ENCODE measurements at regions not wholly inside any gene's neighbourhood (a gene's known extent, or its start where the extent isn't known, plus 50 kb on each side); places are given as distances from the start of the nearest gene placed in this dataset.

DNA sequence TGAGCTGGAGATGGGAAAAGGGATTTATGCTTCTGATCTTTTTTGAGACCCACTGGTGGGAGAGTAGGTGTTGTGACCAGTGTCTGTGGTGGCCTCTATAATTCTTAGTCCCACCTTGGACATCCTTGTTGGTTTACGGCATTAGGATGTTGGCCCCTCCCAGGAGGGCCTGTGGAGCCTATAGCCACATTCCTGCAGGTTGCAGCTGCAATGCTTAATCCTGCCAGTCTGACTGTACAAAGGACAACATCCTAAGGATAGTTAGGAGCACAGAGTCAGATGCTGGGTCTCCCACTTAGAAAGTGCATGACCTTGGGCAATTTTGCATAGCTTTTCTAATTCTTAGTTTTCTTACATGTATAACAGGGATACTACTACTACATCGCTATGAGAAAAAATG lies 150.9 kb upstream of the SLC38A2 start:
- no peak for TF ChIP-seq EZH2 (IDR thresholded peaks at IDR 0.05; ENCODE audit: borderline replicate concordance, low read length)
- TF ChIP-seq, protein P1, sequence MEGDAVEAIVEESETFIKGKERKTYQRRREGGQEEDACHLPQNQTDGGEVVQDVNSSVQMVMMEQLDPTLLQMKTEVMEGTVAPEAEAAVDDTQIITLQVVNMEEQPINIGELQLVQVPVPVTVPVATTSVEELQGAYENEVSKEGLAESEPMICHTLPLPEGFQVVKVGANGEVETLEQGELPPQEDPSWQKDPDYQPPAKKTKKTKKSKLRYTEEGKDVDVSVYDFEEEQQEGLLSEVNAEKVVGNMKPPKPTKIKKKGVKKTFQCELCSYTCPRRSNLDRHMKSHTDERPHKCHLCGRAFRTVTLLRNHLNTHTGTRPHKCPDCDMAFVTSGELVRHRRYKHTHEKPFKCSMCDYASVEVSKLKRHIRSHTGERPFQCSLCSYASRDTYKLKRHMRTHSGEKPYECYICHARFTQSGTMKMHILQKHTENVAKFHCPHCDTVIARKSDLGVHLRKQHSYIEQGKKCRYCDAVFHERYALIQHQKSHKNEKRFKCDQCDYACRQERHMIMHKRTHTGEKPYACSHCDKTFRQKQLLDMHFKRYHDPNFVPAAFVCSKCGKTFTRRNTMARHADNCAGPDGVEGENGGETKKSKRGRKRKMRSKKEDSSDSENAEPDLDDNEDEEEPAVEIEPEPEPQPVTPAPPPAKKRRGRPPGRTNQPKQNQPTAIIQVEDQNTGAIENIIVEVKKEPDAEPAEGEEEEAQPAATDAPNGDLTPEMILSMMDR (IDR thresholded peaks at IDR 0.05; ENCODE audit: low read length), result no peak

DNA sequence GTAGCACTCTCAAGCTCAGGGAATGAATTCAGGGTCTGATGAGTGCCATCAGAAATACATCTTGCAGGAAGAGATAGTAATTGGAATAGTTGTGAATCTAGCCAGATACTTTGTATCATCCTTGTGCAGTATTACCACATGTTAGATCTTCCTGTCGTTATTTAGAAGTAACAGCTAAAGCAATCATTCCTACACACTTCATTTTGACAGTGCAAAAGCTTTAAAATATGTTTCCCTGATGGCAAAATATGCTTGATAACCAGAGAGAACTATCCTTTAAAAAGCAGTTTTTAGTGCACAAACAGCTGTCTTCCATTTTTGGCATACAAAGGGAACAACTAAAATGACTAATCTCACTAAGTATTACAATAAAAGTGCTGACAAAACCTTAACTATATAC lies 149.5 kb upstream of the SLC38A2 start:
- no peaks in the 10 kb centered on the region for H3K36me3 ChIP-seq (ENCODE audit: insufficient read depth, low read length)
- no peaks in the 10 kb centered on the region for H3K79me2 ChIP-seq (ENCODE audit: insufficient read depth, low read length)
- H3K9me3 ChIP-seq (ENCODE audit: low read length), result no peaks in the 10 kb centered on the region
- no peak overlapping the region for H3K4me3 ChIP-seq (ENCODE audit: low read depth, low read length, poor library complexity, severe bottlenecking)
- no peak overlapping the region for H3K4me2 ChIP-seq (ENCODE audit: low read length)
- H3K27me3 ChIP-seq (ENCODE audit: insufficient read depth, low read length), result no peaks in the 10 kb centered on the region
- TF ChIP-seq EZH2 (IDR thresholded peaks at IDR 0.05; ENCODE audit: borderline replicate concordance, low read length), result no peak
- TF ChIP-seq, protein P1 (IDR thresholded peaks at IDR 0.05; ENCODE audit: low read length), result no peak
- H3K4me1 ChIP-seq (ENCODE audit: insufficient read depth, low read length, severe bottlenecking), result no peaks in the 10 kb centered on the region
- no peak overlapping the region for H2AFZ ChIP-seq (ENCODE audit: low read length)
- no peak overlapping the region for H3K27ac ChIP-seq (ENCODE audit: low read depth, low read length, poor library complexity, severe bottlenecking)
- H3F3A ChIP-seq (ENCODE audit: insufficient read depth, low read length), result no peaks in the 10 kb centered on the region
- no peak overlapping the region for H3K9ac ChIP-seq (ENCODE audit: low read length)
- H3K9me2 ChIP-seq (ENCODE audit: low read depth, low read length), result no peaks in the 10 kb centered on the region
- H4K20me1 ChIP-seq (ENCODE audit: insufficient read depth, low read length), result no peaks in the 10 kb centered on the region

More for the DNA sequence above, 150.9 kb upstream of the SLC38A2 start:
- no peak overlapping the region for H3K27ac ChIP-seq (ENCODE audit: low read depth, low read length, poor library complexity, severe bottlenecking)
- no peak overlapping the region for H2AFZ ChIP-seq (ENCODE audit: low read length)
- H3F3A ChIP-seq (ENCODE audit: insufficient read depth, low read length), result no peaks in the 10 kb centered on the region
- H4K20me1 ChIP-seq (ENCODE audit: insufficient read depth, low read length), result no peaks in the 10 kb centered on the region
- H3K9ac ChIP-seq (ENCODE audit: low read length), result no peak overlapping the region
- no peak overlapping the region for H3K4me2 ChIP-seq (ENCODE audit: low read length)
- no peaks in the 10 kb centered on the region for H3K9me2 ChIP-seq (ENCODE audit: low read depth, low read length)
- H3K36me3 ChIP-seq (ENCODE audit: insufficient read depth, low read length), result no peaks in the 10 kb centered on the region
- H3K4me3 ChIP-seq (ENCODE audit: low read depth, low read length, poor library complexity, severe bottlenecking), result no peak overlapping the region
- no peaks in the 10 kb centered on the region for H3K4me1 ChIP-seq (ENCODE audit: insufficient read depth, low read length, severe bottlenecking)
- no peaks in the 10 kb centered on the region for H3K79me2 ChIP-seq (ENCODE audit: insufficient read depth, low read length)
- no peaks in the 10 kb centered on the region for H3K27me3 ChIP-seq (ENCODE audit: insufficient read depth, low read length)
- H3K9me3 ChIP-seq (ENCODE audit: low read length), result no peaks in the 10 kb centered on the region

DNA sequence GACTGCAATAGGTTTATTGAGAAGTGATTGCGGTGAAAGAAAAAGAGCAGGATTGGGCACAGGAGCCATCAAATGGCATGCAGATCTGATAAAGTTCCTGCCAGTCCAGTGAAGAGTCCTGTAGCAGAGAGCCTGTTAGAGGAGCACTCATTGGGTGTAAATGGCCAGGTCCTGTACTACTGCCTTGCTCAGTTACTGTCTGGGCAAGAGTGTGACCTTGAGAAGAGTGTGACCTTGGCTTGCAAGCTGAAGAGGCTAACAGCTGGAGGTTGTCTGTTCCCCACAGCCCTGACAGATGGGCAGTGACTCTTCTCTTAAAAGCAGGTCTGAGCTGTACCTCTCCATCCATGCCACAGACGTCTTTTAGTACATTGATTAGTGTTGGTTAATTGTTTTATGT lies 148.6 kb upstream of the SLC38A2 start:
- Histone ChIP-seq H3K4me3 (ENCODE audit: low read depth, low read length, poor library complexity, severe bottlenecking) (no peak overlapping the region), H3K9ac (ENCODE audit: low read length) (no peak overlapping the region), H3K4me1 (ENCODE audit: insufficient read depth, low read length, severe bottlenecking) (no peaks in the 10 kb centered on the region), H3K27me3 (ENCODE audit: insufficient read depth, low read length) (no peaks in the 10 kb centered on the region), H3K9me2 (ENCODE audit: low read depth, low read length) (no peaks in the 10 kb centered on the region), H3K79me2 (ENCODE audit: insufficient read depth, low read length) (no peaks in the 10 kb centered on the region), H3K4me2 (ENCODE audit: low read length) (no peak overlapping the region), H3K36me3 (ENCODE audit: insufficient read depth, low read length) (no peaks in the 10 kb centered on the region), H3K9me3 (ENCODE audit: low read length) (no peaks in the 10 kb centered on the region), H3F3A (ENCODE audit: insufficient read depth, low read length) (no peaks in the 10 kb centered on the region), H3K27ac (ENCODE audit: low read depth, low read length, poor library complexity, severe bottlenecking) (no peak overlapping the region), H4K20me1 (ENCODE audit: insufficient read depth, low read length) (no peaks in the 10 kb centered on the region), H2AFZ (ENCODE audit: low read length) (no peak overlapping the region)
- TF ChIP-seq, protein P1 (IDR thresholded peaks at IDR 0.05; ENCODE audit: low read length), result no peak
